Lower leg skin (tissue), 4 donors: ENCODE measurements at regions not wholly inside any gene's neighbourhood (a gene's known extent, or its start where the extent isn't known, plus 50 kb on each side); places are given as distances from the start of the nearest gene placed in this dataset.
"Not testable (repeated sequence)": the region's sequence is repeated elsewhere in the genome, so short reads cannot be mapped to it uniquely, and the experiment has no call there.

ENCODE experiments used
- DNase-seq, 2 donors: peaks; one replicate each; pipeline ENCODE4 v3.0.0-alpha.2; 2019; ENCODE audit warnings: low spot score in 2 of 2
- H3K4me3 ChIP-seq: fragments of 200-600 bp; sonication (generic); 2 replicates; pipeline ENCODE4 v1.5.1; 2017; ENCODE audit warnings: mild to moderate bottlenecking, low read depth; ENCODE audit not compliant: poor library complexity, severe bottlenecking
- CTCF ChIP-seq, 3 donors: fragments of 450-650 bp; IDR thresholded peaks; one replicate each; pipeline ENCODE4 v1.5.1; 2016; ENCODE audit warnings: antibody characterized with exemption in 3 of 3, mild to moderate bottlenecking in 3 of 3, moderate library complexity in 2 of 3
- POLR2A ChIP-seq, 2 donors: fragments of 450-650 bp; IDR thresholded peaks; one replicate each; pipeline ENCODE4 v1.6.1; 2016 to 2017; ENCODE audit warnings: antibody characterized with exemption in 2 of 2, mild to moderate bottlenecking in 1 of 2, moderate library complexity in 1 of 2
- WGBS, 2 donors: methylation state at CpG; one replicate each; pipeline ENCODE4 v1.1.5; 2018; 5-methylcytosine and 5-hydroxymethylcytosine counted together
- intact Hi-C: fragments of 100-400 bp; cut with DNase I; formaldehyde crosslinking; loops from one replicate; pipeline ENCODE4 v1.15.0; 2023; ENCODE audit warnings: low total_unique reads

DNA sequence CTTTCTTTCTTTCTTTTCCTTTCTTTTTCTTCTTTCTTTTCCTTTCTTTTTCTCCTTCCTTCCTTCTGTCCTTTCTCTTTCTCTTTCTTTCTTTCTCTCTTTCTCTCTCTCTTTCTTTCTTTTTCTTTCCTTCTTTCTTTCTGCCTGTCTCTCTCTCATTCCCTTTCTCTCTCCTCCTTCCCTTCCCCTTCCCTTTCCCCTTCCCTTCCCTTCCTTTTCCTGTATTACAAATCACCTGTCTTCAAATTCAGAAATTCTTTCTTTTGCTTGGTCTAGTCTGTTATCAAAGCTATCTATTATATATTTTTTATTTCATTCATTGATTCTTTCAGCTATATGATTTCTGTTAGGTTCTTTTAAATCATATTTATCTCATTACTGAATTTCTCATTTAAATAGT is 315.2 kb upstream of the NOX3 start:
- no peak overlapping the region for H3K4me3 ChIP-seq
- no peak for DNase-seq
- intact Hi-C loops = no loop called here
- TF ChIP-seq POLR2A (IDR thresholded peaks at IDR 0.05) (no peak), CTCF (IDR thresholded peaks at IDR 0.05) (no peak)

GRCh38 chr6:155770313-155770712 is 314.7 kb upstream of the NOX3 start:
- no peak overlapping the region for H3K4me3 ChIP-seq
- intact Hi-C loops = no loop called here
- DNase-seq = no peak
- TF ChIP-seq POLR2A (IDR thresholded peaks at IDR 0.05) (no peak), CTCF (IDR thresholded peaks at IDR 0.05) (no peak)

DNA sequence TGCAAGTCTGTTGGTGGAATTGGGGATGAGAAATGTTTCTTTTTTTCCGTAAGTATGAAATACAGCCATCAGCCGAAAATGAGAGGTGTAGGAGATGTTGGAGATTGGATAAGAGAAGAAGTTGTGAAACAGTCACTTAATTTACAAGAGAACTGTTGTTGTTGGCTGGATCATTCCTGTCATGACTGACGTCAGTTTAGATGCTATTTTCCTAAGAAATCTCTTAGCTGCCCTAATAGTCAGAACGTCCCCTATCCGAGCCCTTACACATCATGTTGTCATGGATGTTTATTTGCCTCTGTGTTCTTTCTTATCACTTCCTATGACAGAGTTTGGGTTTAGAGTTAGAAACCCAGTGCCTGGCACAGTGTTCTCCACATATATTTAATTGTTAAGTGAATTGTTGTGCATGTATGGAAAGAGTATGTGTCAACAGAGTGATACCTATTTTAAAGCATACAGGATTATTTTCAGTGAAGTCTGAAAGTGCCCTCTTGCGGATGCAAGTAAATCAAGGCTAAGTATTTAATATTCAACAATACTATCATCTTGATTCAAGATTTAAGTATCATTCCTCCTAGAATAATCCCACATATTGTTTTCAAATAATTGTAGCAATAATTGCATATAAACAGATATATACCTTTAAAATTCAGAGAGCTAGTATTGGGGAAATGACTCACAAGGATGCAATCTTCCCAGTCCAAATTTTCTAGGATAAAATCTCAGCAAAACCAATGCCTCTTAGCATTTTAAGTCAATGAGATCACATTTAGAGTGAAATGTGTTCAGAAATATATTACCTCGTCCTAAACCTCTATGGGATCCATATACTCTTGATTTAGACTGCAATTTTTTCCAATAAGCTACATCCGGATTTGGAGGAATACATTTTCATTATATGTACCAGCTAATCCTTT is 309.9 kb upstream of the NOX3 start:
- DNase-seq = no peak
- H3K4me3 ChIP-seq = no peak overlapping the region
- intact Hi-C loops = no loop called here
- TF ChIP-seq POLR2A (IDR thresholded peaks at IDR 0.05) = no peak
- no peak for TF ChIP-seq CTCF (IDR thresholded peaks at IDR 0.05)
- WGBS, 2 donors = 75 to 82% methylated on average over 8 of the region's 8 CpGs

GRCh38 chr6:155762649-155763048 is 307.0 kb upstream of the NOX3 start:
- no peak for TF ChIP-seq POLR2A (IDR thresholded peaks at IDR 0.05)
- TF ChIP-seq CTCF (IDR thresholded peaks at IDR 0.05) = no peak
- H3K4me3 ChIP-seq = no peak overlapping the region
- 93 to 96% methylated on average over 3 of the region's 3 CpGs for WGBS, 2 donors
- DNase-seq = no peak
- intact Hi-C loops = no loop called here

DNA sequence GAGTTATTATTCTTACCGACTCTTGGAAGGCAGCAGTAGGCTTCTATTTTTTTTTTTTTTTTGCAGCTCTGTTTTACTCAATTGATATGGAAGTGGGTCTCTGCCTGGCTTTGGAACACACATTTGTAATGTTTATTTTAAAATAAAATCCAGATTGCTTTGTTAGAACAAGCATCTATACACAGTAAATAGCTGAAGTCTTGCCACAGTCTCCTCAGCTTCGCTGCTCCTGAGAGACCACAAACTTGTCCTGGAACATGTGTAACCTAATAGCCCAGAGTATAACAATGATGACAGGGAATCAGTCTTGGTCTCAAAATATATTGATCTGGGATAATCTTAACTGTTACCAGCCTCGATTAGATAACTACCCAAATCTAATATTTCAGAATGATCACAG is 299.8 kb upstream of the NOX3 start:
- intact Hi-C loops = no loop called here
- 16 to 42% methylated on average over 3 of the region's 3 CpGs for WGBS, 2 donors
- no peak for DNase-seq
- no peak for TF ChIP-seq CTCF (IDR thresholded peaks at IDR 0.05)
- TF ChIP-seq POLR2A (IDR thresholded peaks at IDR 0.05) = no peak
- no peak overlapping the region for H3K4me3 ChIP-seq

GRCh38 chr6:155748778-155749177 is 293.1 kb upstream of the NOX3 start:
- H3K4me3 ChIP-seq, DNase-seq, intact Hi-C loops: not testable (repeated sequence)
- WGBS, 2 donors = 69 to 94% methylated on average over 1 to 3 of the region's 3 CpGs
